B cell (primary cell): ENCODE measurements at regions not wholly inside any gene's neighbourhood (a gene's known extent, or its start where the extent isn't known, plus 50 kb on each side); places are given as distances from the start of the nearest gene placed in this dataset.

Source experiments
- ATAC-seq: fragments of 200-7000 bp; cut with Tn5 transposase; one replicate; pipeline ENCODE4 v1.10.0; 2021; ENCODE audit warnings: low read depth, mild to moderate bottlenecking, moderate number of reproducible peaks, moderate library complexity
- CTCF ChIA-PET: fragments of 350-600 bp; sonication (Branson Sonifier 250); formaldehyde crosslinking; loops from one replicate; lab custom pipeline; 2021; ENCODE audit warnings: antibody characterized with exemption, inconsistent platforms; lab: Charles Lee
- POLR2A ChIA-PET: fragments of 350-600 bp; sonication (Branson Sonifier 250); formaldehyde crosslinking; loops from one replicate; lab custom pipeline; 2021; ENCODE audit warnings: antibody characterized with exemption; lab: Charles Lee
- DNase-seq: peaks from one replicate; pipeline ENCODE4 v3.0.0; 2013
- H2AFZ ChIP-seq: 2 replicates; pipeline ENCODE4 v1.6.1; 2012; ENCODE audit warnings: mild to moderate bottlenecking, low read depth, low read length; ENCODE audit not compliant: insufficient read depth, poor library complexity, severe bottlenecking
- H3K27ac ChIP-seq, 2 donors: 1 replicate in 1 of 2; 2 replicates in 1 of 2; pipeline ENCODE4 v1.5.1; 2012 to 2013; ENCODE audit warnings: low read length in 2 of 2, mild to moderate bottlenecking in 2 of 2, moderate library complexity in 1 of 2
- H3K27me3 ChIP-seq, 4 experiments: fragments of 200-600 bp in 1 of 4; sonication (generic) in 1 of 4; replicated peaks in 1 of 4; 1 replicate in 2 of 4; 2 replicates in 2 of 4; pipeline versions ENCODE4 v1.6.1 to v1.7.0; 2013 to 2016; ENCODE audit warnings: low read length in 3 of 4, mild to moderate bottlenecking in 2 of 4, mixed read lengths in 1 of 4, moderate library complexity in 1 of 4; ENCODE audit not compliant: insufficient read depth in 4 of 4, control insufficient read depth in 3 of 4; ENCODE audit errors: control extremely low read depth in 1 of 4
- H3K36me3 ChIP-seq, 2 experiments: replicated peaks in 1 of 2; 1 replicate in 1 of 2; 2 replicates in 1 of 2; pipeline versions ENCODE4 v1.6.1 to v1.7.1; 2013; ENCODE audit warnings: low read length in 1 of 2; ENCODE audit not compliant: insufficient read depth in 2 of 2, control insufficient read depth in 1 of 2; ENCODE audit errors: control extremely low read depth in 1 of 2, extremely low read depth in 1 of 2
- H3K4me1 ChIP-seq, 2 donors: fragments of 200-600 bp in 1 of 2; sonication (generic) in 1 of 2; 1 replicate in 1 of 2; 2 replicates in 1 of 2; pipeline versions ENCODE4 v1.5.1 to v1.6.1; 2013 to 2017; ENCODE audit warnings: low read length in 2 of 2; ENCODE audit not compliant: control insufficient read depth in 2 of 2, insufficient read depth in 2 of 2
- H3K4me2 ChIP-seq: replicated peaks from 2 replicates; pipeline ENCODE3; 2012; ENCODE audit warnings: mild to moderate bottlenecking, low read depth, low read length; ENCODE audit not compliant: poor library complexity, severe bottlenecking
- H3K4me3 ChIP-seq, 5 experiments: fragments of 200-600 bp in 1 of 5; sonication (generic) in 1 of 5; 1 replicate in 3 of 5; 2 replicates in 2 of 5; pipeline versions ENCODE4 v1.5.1 to v1.7.0; 2011 to 2016; ENCODE audit warnings: low read length in 4 of 5, mild to moderate bottlenecking in 4 of 5, low read depth in 2 of 5, control low read depth in 1 of 5, moderate library complexity in 1 of 5; ENCODE audit not compliant: insufficient read depth in 1 of 5; ENCODE audit errors: control extremely low read depth in 1 of 5, extremely low read depth in 1 of 5
- H3K79me2 ChIP-seq: fragments of 200-600 bp; sonication (generic); one replicate; pipeline ENCODE4 v1.6.0; 2016; ENCODE audit warnings: low read length; ENCODE audit not compliant: control insufficient read depth, insufficient read depth
- H3K9ac ChIP-seq: fragments of 200-600 bp; sonication (generic); 2 replicates; pipeline ENCODE4 v1.6.1; 2017; ENCODE audit warnings: mild to moderate bottlenecking, low read length, moderate library complexity
- H3K9me3 ChIP-seq, 3 donors: one replicate each; pipeline versions ENCODE4 v1.6.1 to v1.7.1; 2013; ENCODE audit warnings: low read length in 2 of 3; ENCODE audit not compliant: control insufficient read depth in 2 of 3, insufficient read depth in 1 of 3; ENCODE audit errors: control extremely low read depth in 1 of 3
- H4K20me1 ChIP-seq: 2 replicates; pipeline ENCODE4 v1.6.0; 2012; ENCODE audit warnings: mild to moderate bottlenecking, low read length; ENCODE audit not compliant: insufficient read depth, control insufficient read depth, poor library complexity, severe bottlenecking
- H3K27ac Mint-ChIP-seq: one replicate; pipeline ENCODE4 v1.8.0; 2021; ENCODE audit warnings: mixed read lengths
- H3K27me3 Mint-ChIP-seq: one replicate; pipeline ENCODE4 v1.8.0; 2021; ENCODE audit warnings: mixed read lengths
- H3K4me1 Mint-ChIP-seq: one replicate; pipeline ENCODE4 v1.8.0; 2021; ENCODE audit warnings: mixed read lengths
- H3K4me3 Mint-ChIP-seq: one replicate; pipeline ENCODE4 v1.8.0; 2021; ENCODE audit warnings: mixed read lengths
- H3K9me3 Mint-ChIP-seq: one replicate; pipeline ENCODE4 v1.8.0; 2022; ENCODE audit warnings: mixed read lengths; ENCODE audit not compliant: insufficient read depth
- EZH2 ChIP-seq: IDR thresholded peaks from 2 replicates; pipeline ENCODE4 v1.6.1; 2012; ENCODE audit warnings: borderline replicate concordance, low read depth, mild to moderate bottlenecking, moderate library complexity, low read length; ENCODE audit not compliant: insufficient read depth, poor library complexity, severe bottlenecking
- WGBS: methylation state at CpG from one replicate; pipeline ENCODE4 v1.1.5; 2013; ENCODE audit warnings: missing lambda C conversion rate; ENCODE audit not compliant: insufficient coverage; 5-methylcytosine and 5-hydroxymethylcytosine counted together
- intact Hi-C: fragments of 100-400 bp; cut with micrococcal nuclease; formaldehyde crosslinking; loops from one replicate; pipeline ENCODE4 v1.10.0; 2022
- TF ChIP-seq, protein P1 (sequence below): fragments of 200-600 bp; IDR thresholded peaks from one replicate; pipeline ENCODE4 v1.8.0; 2022; ENCODE audit warnings: antibody characterized with exemption, mild to moderate bottlenecking

DNA sequence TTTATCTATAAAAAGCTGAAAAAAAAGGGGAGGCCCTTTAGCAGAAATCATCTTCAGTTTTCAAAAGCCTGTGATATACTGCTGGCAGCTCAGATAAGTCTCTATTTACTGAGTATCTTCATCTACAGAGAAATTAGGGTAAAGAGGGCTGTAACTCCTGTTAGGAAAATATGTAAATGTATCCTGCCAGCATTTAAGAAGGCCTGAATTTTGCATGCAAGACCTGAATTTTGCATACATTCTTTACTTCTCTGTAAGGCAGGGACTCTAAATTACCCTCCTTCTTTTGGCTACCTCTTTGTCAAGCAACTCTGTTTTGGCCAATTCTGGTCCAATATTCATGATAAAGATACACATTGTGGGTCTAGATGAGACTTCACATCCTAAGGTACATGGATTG lies 150.6 kb upstream of the SPACA1 start:
- DNase-seq (no peak), ATAC-seq (no peak)
- H3K27me3 ChIP-seq, result no peaks in the 10 kb centered on the region
- TF ChIP-seq, protein P1, sequence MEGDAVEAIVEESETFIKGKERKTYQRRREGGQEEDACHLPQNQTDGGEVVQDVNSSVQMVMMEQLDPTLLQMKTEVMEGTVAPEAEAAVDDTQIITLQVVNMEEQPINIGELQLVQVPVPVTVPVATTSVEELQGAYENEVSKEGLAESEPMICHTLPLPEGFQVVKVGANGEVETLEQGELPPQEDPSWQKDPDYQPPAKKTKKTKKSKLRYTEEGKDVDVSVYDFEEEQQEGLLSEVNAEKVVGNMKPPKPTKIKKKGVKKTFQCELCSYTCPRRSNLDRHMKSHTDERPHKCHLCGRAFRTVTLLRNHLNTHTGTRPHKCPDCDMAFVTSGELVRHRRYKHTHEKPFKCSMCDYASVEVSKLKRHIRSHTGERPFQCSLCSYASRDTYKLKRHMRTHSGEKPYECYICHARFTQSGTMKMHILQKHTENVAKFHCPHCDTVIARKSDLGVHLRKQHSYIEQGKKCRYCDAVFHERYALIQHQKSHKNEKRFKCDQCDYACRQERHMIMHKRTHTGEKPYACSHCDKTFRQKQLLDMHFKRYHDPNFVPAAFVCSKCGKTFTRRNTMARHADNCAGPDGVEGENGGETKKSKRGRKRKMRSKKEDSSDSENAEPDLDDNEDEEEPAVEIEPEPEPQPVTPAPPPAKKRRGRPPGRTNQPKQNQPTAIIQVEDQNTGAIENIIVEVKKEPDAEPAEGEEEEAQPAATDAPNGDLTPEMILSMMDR, result no peak
- TF ChIP-seq EZH2, result no peak
- H3K27me3 Mint-ChIP-seq, result no peaks in the 10 kb centered on the region
- H4K20me1 ChIP-seq, result no peaks in the 10 kb centered on the region
- intact Hi-C loops, result no loop called here
- no peaks in the 10 kb centered on the region for H3K9me3 ChIP-seq
- no peak overlapping the region for H3K27ac ChIP-seq
- H2AFZ ChIP-seq, result no peak overlapping the region
- H3K9me3 Mint-ChIP-seq, result no peaks in the 10 kb centered on the region
- H3K4me3 Mint-ChIP-seq, result no peak overlapping the region
- H3K4me3 ChIP-seq, result no peak overlapping the region
- ChIA-PET CTCF (interaction anchor here (1.4 kb wide), 1 partner anchor 341 kb away, joined by 3 read pairs; no protein-coding TSS in a partner anchor), POLR2A (no interaction called here)
- H3K4me1 Mint-ChIP-seq, result no peaks in the 10 kb centered on the region
- no peaks in the 10 kb centered on the region for H3K79me2 ChIP-seq
- no peaks in the 10 kb centered on the region for H3K4me1 ChIP-seq
- no peak overlapping the region for H3K27ac Mint-ChIP-seq
- no peak overlapping the region for H3K9ac ChIP-seq
- no peaks in the 10 kb centered on the region for H3K36me3 ChIP-seq
- no peak overlapping the region for H3K4me2 ChIP-seq

DNA sequence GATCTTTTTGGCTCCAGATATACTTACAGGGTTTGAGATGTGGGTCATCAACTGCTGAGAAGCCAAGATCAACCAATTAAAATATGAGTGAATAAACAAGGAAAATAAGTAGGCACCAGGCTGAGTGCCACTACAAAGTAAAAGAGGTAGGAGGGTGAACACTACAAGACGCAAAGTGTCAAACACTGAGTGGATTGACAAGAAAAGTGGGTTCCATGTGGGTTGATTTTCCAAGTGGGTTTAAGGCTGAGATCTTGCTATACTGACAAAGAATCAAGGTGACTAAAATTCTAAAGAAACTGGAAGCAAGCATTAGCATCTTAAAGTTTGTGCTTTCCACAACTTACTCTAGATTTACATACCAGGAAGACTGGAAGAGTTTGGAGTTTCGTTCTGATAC lies 160.4 kb upstream of the SPACA1 start:
- H3K9me3 ChIP-seq, result peaks cover 0 to 3% (median 0%) of the 10 kb centered on the region in 3 donors
- Mint-ChIP-seq H3K4me3 (no peak overlapping the region), H3K4me1 (no peaks in the 10 kb centered on the region), H3K27ac (no peak overlapping the region), H3K9me3 (no peaks in the 10 kb centered on the region), H3K27me3 (peaks cover 2% of the 10 kb centered on the region)
- H3K4me1 ChIP-seq, result no peaks in the 10 kb centered on the region
- DNase-seq (no peak), ATAC-seq (no peak)
- no peaks in the 10 kb centered on the region for H3K27me3 ChIP-seq
- H2AFZ ChIP-seq, result no peak overlapping the region
- H3K79me2 ChIP-seq, result no peaks in the 10 kb centered on the region
- intact Hi-C loops, result no loop called here
- WGBS, result 83% methylated on average over 1 of the region's 2 CpGs
- no peak overlapping the region for H3K4me3 ChIP-seq
- ChIA-PET CTCF (no interaction called here), POLR2A (no interaction called here)
- no peak overlapping the region for H3K4me2 ChIP-seq
- no peaks in the 10 kb centered on the region for H3K36me3 ChIP-seq
- H3K9ac ChIP-seq, result no peak overlapping the region
- TF ChIP-seq, protein P1, result no peak
- no peak for TF ChIP-seq EZH2
- H3K27ac ChIP-seq, result no peak overlapping the region
- no peaks in the 10 kb centered on the region for H4K20me1 ChIP-seq
